HCT116 (cell line): ENCODE measurements at regions not wholly inside any gene's neighbourhood (a gene's known extent, or its start where the extent isn't known, plus 50 kb on each side); places are given as distances from the start of the nearest gene placed in this dataset.

Experiments
- ATAC-seq: fragments of 200-7000 bp; cut with Tn5 transposase; 2 replicates; pipeline ENCODE4 v1.9.1; 2020; ENCODE audit warnings: mild to moderate bottlenecking, moderate library complexity
- BruUV-seq: library from RNA; stranded (reverse); fragments of 400-500 nt; replicated peaks from 2 replicates; lab custom pipeline; 2021; lab: Mats Ljungman, UMichigan
- CTCF ChIA-PET: fragments of 300-600 bp; sonication (Branson Sonifier 250); formaldehyde crosslinking; loops from one replicate; lab custom pipeline; 2021; ENCODE audit warnings: antibody characterized with exemption; lab: Charles Lee
- POLR2A ChIA-PET: fragments of 300-600, 350-600 bp; sonication (Branson Sonifier 250); formaldehyde crosslinking; loops from one replicate; lab custom pipeline; 2021; ENCODE audit warnings: antibody characterized with exemption; lab: Charles Lee
- RAD21 ChIA-PET, 2 experiments: fragments of 300-600 bp; sonication (Branson Sonifier 250); formaldehyde crosslinking; loops; one replicate each; lab custom pipeline; 2023; ENCODE audit warnings: low total read pairs in 2 of 2; ENCODE audit not compliant: uncharacterized antibody in 2 of 2, unreplicated experiment in 2 of 2, low non-redundant PET in 1 of 2; lab: Charles Lee
- DNase-seq: peaks from one replicate; pipeline ENCODE4 v3.0.0-alpha.2; 2010; ENCODE audit warnings: low read depth, low spot score
- H2AFZ ChIP-seq: fragments of 200-600 bp; shearing (Covaris generic), sonication (generic); 2 replicates; pipeline ENCODE4 v1.6.1; 2017; ENCODE audit warnings: low read depth, mixed run types, mixed read lengths, antibody characterized with exemption, low read length; ENCODE audit not compliant: poor library complexity, severe bottlenecking
- H3K27ac ChIP-seq: 2 replicates; pipeline ENCODE4 v1.5.1; 2012; ENCODE audit warnings: low read depth, low read length
- H3K27me3 ChIP-seq: fragments of 200-600 bp; sonication (generic); 2 replicates; pipeline ENCODE4 v1.6.1; 2016; ENCODE audit warnings: mixed run types, low read length, mixed read lengths; ENCODE audit not compliant: insufficient read depth
- H3K36me3 ChIP-seq, 2 experiments: fragments of 200-500 bp in 1 of 2; fragments of 200-600 bp in 1 of 2; sonication (Bioruptor generic) in 1 of 2; sonication (generic) in 1 of 2; 2 replicates each; pipeline versions ENCODE4 v1.5.1 to v1.6.1; 2014 to 2016; ENCODE audit warnings: low read length in 2 of 2, inconsistent platforms in 1 of 2, mixed read lengths in 1 of 2, mixed run types in 1 of 2; ENCODE audit not compliant: insufficient read depth in 2 of 2, control insufficient read depth in 1 of 2
- H3K4me1 ChIP-seq, 2 experiments: fragments of 200-600 bp in 1 of 2; sonication (generic) in 1 of 2; 2 replicates each; pipeline versions ENCODE4 v1.5.1 to v1.6.1; 2012 to 2017; ENCODE audit warnings: low read length in 2 of 2, inconsistent platforms in 1 of 2, mild to moderate bottlenecking in 1 of 2, mixed read lengths in 1 of 2, mixed run types in 1 of 2, moderate library complexity in 1 of 2; ENCODE audit not compliant: insufficient read depth in 2 of 2, control insufficient read depth in 1 of 2
- H3K4me2 ChIP-seq: fragments of 200-600 bp; sonication (generic); 2 replicates; pipeline ENCODE4 v1.6.1; 2017; ENCODE audit warnings: mixed run types, low read length, mixed read lengths
- H3K4me3 ChIP-seq, 2 experiments: fragments of 200-600 bp in 1 of 2; sonication (generic) in 1 of 2; replicated peaks in 1 of 2; 2 replicates each; pipeline ENCODE4 v1.5.1; 2011 to 2016; ENCODE audit warnings: low read length in 2 of 2, control low read depth in 1 of 2, low read depth in 1 of 2, mild to moderate bottlenecking in 1 of 2, mixed read lengths in 1 of 2, mixed run types in 1 of 2
- H3K79me2 ChIP-seq: fragments of 200-600 bp; sonication (generic); 2 replicates; pipeline ENCODE4 v1.6.1; 2017; ENCODE audit warnings: mild to moderate bottlenecking, mixed run types, low read length, moderate library complexity, mixed read lengths; ENCODE audit not compliant: insufficient read depth
- H3K9ac ChIP-seq: fragments of 200-600 bp; sonication (generic); 2 replicates; pipeline ENCODE4 v1.6.1; 2016; ENCODE audit warnings: low read length, mixed read lengths
- H3K9me2 ChIP-seq: fragments of 200-600 bp; sonication (generic), shearing (Covaris generic); 2 replicates; pipeline ENCODE4 v1.6.1; 2017; ENCODE audit warnings: mixed run types, mild to moderate bottlenecking, moderate library complexity; ENCODE audit not compliant: insufficient read depth
- H3K9me3 ChIP-seq, 2 experiments: fragments of 200-500 bp in 1 of 2; fragments of 200-600 bp in 1 of 2; sonication (Bioruptor generic) in 1 of 2; sonication (generic) in 1 of 2; 2 replicates each; pipeline ENCODE4 v1.6.1; 2014 to 2017; ENCODE audit warnings: low read length in 2 of 2, mixed read lengths in 2 of 2, inconsistent platforms in 1 of 2, low read depth in 1 of 2, mild to moderate bottlenecking in 1 of 2, mixed run types in 1 of 2, moderate library complexity in 1 of 2; ENCODE audit not compliant: control insufficient read depth in 1 of 2, insufficient read depth in 1 of 2
- H4K20me1 ChIP-seq: fragments of 200-600 bp; sonication (generic), shearing (Covaris generic); 2 replicates; pipeline ENCODE4 v1.6.1; 2017; ENCODE audit warnings: mixed run types, mild to moderate bottlenecking, moderate library complexity; ENCODE audit not compliant: insufficient read depth
- ATF3 ChIP-seq: IDR thresholded peaks from 2 replicates; pipeline ENCODE4 v1.6.1; 2012
- CEBPB ChIP-seq: IDR thresholded peaks from 2 replicates; pipeline ENCODE4 v1.6.1; 2012; ENCODE audit warnings: low read depth
- CTCF ChIP-seq, 3 experiments: fragments of 200-600 bp in 1 of 3; sonication (generic) in 1 of 3; IDR thresholded peaks in 2 of 3; conservative IDR thresholded peaks in 1 of 3; 2 replicates each; pipeline ENCODE4 v1.5.1; 2012 to 2017; ENCODE audit warnings: low read depth in 2 of 3, low read length in 2 of 3, antibody characterized with exemption in 1 of 3, borderline replicate concordance in 1 of 3, control low read depth in 1 of 3, mild to moderate bottlenecking in 1 of 3, mixed read lengths in 1 of 3, mixed run types in 1 of 3, moderate library complexity in 1 of 3; ENCODE audit not compliant: insufficient read depth in 1 of 3
- EGR1 ChIP-seq: IDR thresholded peaks from 2 replicates; pipeline ENCODE4 v1.6.1; 2012; ENCODE audit warnings: low read depth
- EZH2 ChIP-seq: fragments of 200-600 bp; sonication (generic); IDR thresholded peaks from 2 replicates; pipeline ENCODE4 v1.6.1; 2017; ENCODE audit warnings: antibody characterized with exemption, mixed run types
- JUND ChIP-seq: IDR thresholded peaks from 2 replicates; pipeline ENCODE4 v1.6.1; 2012
- MAX ChIP-seq: IDR thresholded peaks from 2 replicates; pipeline ENCODE4 v1.6.1; 2012
- POLR2A ChIP-seq: IDR thresholded peaks from 2 replicates; pipeline ENCODE4 v1.7.0; 2011; ENCODE audit warnings: borderline replicate concordance; ENCODE audit not compliant: insufficient read depth, insufficient read length; ENCODE audit errors: extremely low read depth
- RAD21 ChIP-seq: IDR thresholded peaks from 2 replicates; pipeline ENCODE4 v1.6.1; 2012; ENCODE audit warnings: low read depth, mild to moderate bottlenecking
- REST ChIP-seq: IDR thresholded peaks from 2 replicates; pipeline ENCODE4 v1.6.1; 2012; ENCODE audit warnings: low read depth
- TCF7L2 ChIP-seq: IDR thresholded peaks from 2 replicates; pipeline ENCODE4 v1.7.0; 2011; ENCODE audit warnings: borderline replicate concordance, inconsistent platforms; ENCODE audit not compliant: insufficient read depth, insufficient read length; ENCODE audit errors: extremely low read depth
- ZBTB33 ChIP-seq: IDR thresholded peaks from 2 replicates; pipeline ENCODE4 v1.6.1; 2011; ENCODE audit warnings: mild to moderate bottlenecking, low read length, moderate library complexity; ENCODE audit not compliant: insufficient replicate concordance; ENCODE audit errors: extremely low read depth
- ZFX ChIP-seq: fragments of 450-650 bp; IDR thresholded peaks from 2 replicates; pipeline ENCODE4 v1.6.1; 2017
- intact Hi-C: fragments of 100-400 bp; cut with micrococcal nuclease; formaldehyde crosslinking; loops from 2 replicates; pipeline ENCODE4 v1.10.0; 2022

- Histone ChIP-seq H2AFZ (no peak overlapping the region), H3K27me3 (no peaks in the 10 kb centered on the region), H3K27ac (no peak overlapping the region), H4K20me1 (no peaks in the 10 kb centered on the region), H3K4me2 (no peak overlapping the region), H3K9me2 (no peaks in the 10 kb centered on the region), H3K4me1 (no peaks in the 10 kb centered on the region), H3K4me3 (no peak overlapping the region), H3K79me2 (no peaks in the 10 kb centered on the region)
- DNase-seq, result no peak
- ATAC-seq, result no peak
- no TSS peak for BruUV-seq
- ChIA-PET RAD21 (no interaction called here), POLR2A (no interaction called here)
- TF ChIP-seq JUND (no peak), POLR2A (no peak), CTCF (IDR thresholded peaks at IDR 0.05 in 2 of 3, conservative IDR thresholded peaks at IDR 0.05 in 1 of 3; ENCODE audit: borderline replicate concordance in 1 of 3, insufficient read depth in 1 of 3, low read depth in 2 of 3, low read length in 2 of 3) (no peak), EGR1 (no peak), ZBTB33 (no peak), REST (no peak), CEBPB (no peak), ZFX (no peak), RAD21 (no peak), MAX (no peak), TCF7L2 (no peak), EZH2 (no peak), ATF3 (no peak)
- TF ChIP-seq, all 23 proteins: peak for 0
- no peak overlapping the region for H3K9ac ChIP-seq
- CTCF ChIA-PET, result no interaction called here
- intact Hi-C loops, result no loop called here
- no peaks in the 10 kb centered on the region for H3K9me3 ChIP-seq
- H3K36me3 ChIP-seq, result no peaks in the 10 kb centered on the region
These were observed 113.9 kb downstream of the RTL3 start for GRCh38 chrX:78545233-78545632.
